ENCODE measurements at regions not wholly inside any gene's neighbourhood (a gene's known extent, or its start where the extent isn't known, plus 50 kb on each side); places are given as distances from the start of the nearest gene placed in this dataset.

- H3K4me1 ChIP-seq (ENCODE audit: control insufficient read depth in 4 of 4, insufficient read depth in 4 of 4, low read length in 3 of 4), result no peaks in the 10 kb centered on the region
- DNase-seq (ENCODE audit: low spot score), result no peak
- no peaks in the 10 kb centered on the region for H3K9me3 ChIP-seq (ENCODE audit: control insufficient read depth in 4 of 4, low read length in 3 of 4)
- H3K36me3 ChIP-seq (ENCODE audit: control insufficient read depth in 4 of 4, insufficient read depth in 3 of 4, low read depth in 1 of 4, low read length in 3 of 4), result no peaks in the 10 kb centered on the region
- 72% methylated on average over 6 of the region's 6 CpGs for WGBS
- no peak overlapping the region for H3K4me3 ChIP-seq (ENCODE audit: low read depth in 1 of 3, low read length in 3 of 3)
- H3K9ac ChIP-seq (ENCODE audit: low read depth in 1 of 2, low read length in 2 of 2), result no peak overlapping the region
- no peaks in the 10 kb centered on the region for H3K27me3 ChIP-seq (ENCODE audit: control insufficient read depth in 4 of 4, insufficient read depth in 4 of 4, low read length in 3 of 4)
- no peak overlapping the region for H3K27ac ChIP-seq (ENCODE audit: low read depth in 1 of 2, low read length in 2 of 2)
- TF ChIP-seq MAX (IDR thresholded peaks at IDR 0.05) (no peak), JUND (IDR thresholded peaks at IDR 0.05) (no peak), ZBTB33 (IDR thresholded peaks at IDR 0.05) (no peak), YY1 (IDR thresholded peaks at IDR 0.05) (no peak), ATF3 (IDR thresholded peaks at IDR 0.05) (no peak)
Observed at GRCh38 chr7:47039089-47039648, 542.7 kb downstream of the TNS3 start.

GRCh38 chr7:47038621-47039020 is 543.3 kb downstream of the TNS3 start:
- no peak overlapping the region for H3K27ac ChIP-seq (ENCODE audit: low read depth in 1 of 2, low read length in 2 of 2)
- no peak for DNase-seq (ENCODE audit: low spot score)

More at GRCh38 chr7:47038621-47039020, 543.3 kb downstream of the TNS3 start:
- TF ChIP-seq ATF3 (IDR thresholded peaks at IDR 0.05) (no peak), REST (IDR thresholded peaks at IDR 0.05) (no peak), HNF4A (conservative IDR thresholded peaks at IDR 0.05) (no peak), SP1 (IDR thresholded peaks at IDR 0.05) (no peak), JUND (IDR thresholded peaks at IDR 0.05) (no peak), EGR1 (IDR thresholded peaks at IDR 0.05; ENCODE audit: low read depth in 2 of 2) (no peak), NR2F2 (IDR thresholded peaks at IDR 0.05) (no peak), RXRA (IDR thresholded peaks at IDR 0.05) (no peak), ZBTB33 (IDR thresholded peaks at IDR 0.05) (no peak), GABPA (IDR thresholded peaks at IDR 0.05 in 1 of 2, conservative IDR thresholded peaks at IDR 0.05 in 1 of 2) (no peak), FOXA2 (IDR thresholded peaks at IDR 0.05) (no peak), HNF4G (IDR thresholded peaks at IDR 0.05) (no peak), MAX (IDR thresholded peaks at IDR 0.05) (no peak), RAD21 (IDR thresholded peaks at IDR 0.05) (no peak), YY1 (IDR thresholded peaks at IDR 0.05) (no peak), FOXA1 (IDR thresholded peaks at IDR 0.05) (no peak)
- Histone ChIP-seq H3K36me3 (ENCODE audit: control insufficient read depth in 4 of 4, insufficient read depth in 3 of 4, low read depth in 1 of 4, low read length in 3 of 4) (no peaks in the 10 kb centered on the region), H3K9me3 (ENCODE audit: control insufficient read depth in 4 of 4, low read length in 3 of 4) (no peaks in the 10 kb centered on the region), H3K4me1 (ENCODE audit: control insufficient read depth in 4 of 4, insufficient read depth in 4 of 4, low read length in 3 of 4) (no peaks in the 10 kb centered on the region), H3K4me3 (ENCODE audit: low read depth in 1 of 3, low read length in 3 of 3) (no peak overlapping the region), H3K27me3 (ENCODE audit: control insufficient read depth in 4 of 4, insufficient read depth in 4 of 4, low read length in 3 of 4) (no peaks in the 10 kb centered on the region), H3K9ac (ENCODE audit: low read depth in 1 of 2, low read length in 2 of 2) (no peak overlapping the region)
- WGBS, result 88% methylated on average over 6 of the region's 6 CpGs

Data from liver (tissue), 7 donors.